ENCODE measurements at regions not wholly inside any gene's neighbourhood (a gene's known extent, or its start where the extent isn't known, plus 50 kb on each side); places are given as distances from the start of the nearest gene placed in this dataset.

GRCh38 chr5:17817990-17818389 lies 183.7 kb downstream of the TAF11L14 start:
- no peak overlapping the region for H3K4me2 ChIP-seq (ENCODE audit: low read depth, low read length)
- BruUV-seq (replicated peaks) = no TSS peak
- DNase-seq (ENCODE audit: low spot score) (no peak), ATAC-seq (no peak), FAIRE-seq (no peak)
- no peak overlapping the region for H3K27ac ChIP-seq (ENCODE audit: extremely low read length, insufficient read depth, low read length)
- H2AFZ ChIP-seq (ENCODE audit: low read length) = no peak overlapping the region
- no peaks in the 10 kb centered on the region for H3K27me3 ChIP-seq (ENCODE audit: control insufficient read depth in 1 of 2, insufficient read depth in 2 of 2, low read length in 2 of 2)
- H3K79me2 ChIP-seq (ENCODE audit: insufficient read depth, low read length) = no peaks in the 10 kb centered on the region
- no peaks in the 10 kb centered on the region for H3K36me3 ChIP-seq (replicated peaks in 1 of 2; ENCODE audit: control insufficient read depth in 1 of 2, insufficient read depth in 2 of 2, low read length in 2 of 2)
- peaks cover 83% of the 10 kb centered on the region for H3K9me3 ChIP-seq (ENCODE audit: low read length)
- H3K4me1 ChIP-seq (ENCODE audit: insufficient read depth, low read length) = no peaks in the 10 kb centered on the region
- POLR2A ChIA-PET = no interaction called here
- H3K9ac ChIP-seq (ENCODE audit: insufficient read depth, low read depth, low read length) = no peak overlapping the region
- no peak for TF ChIP-seq KDM6A (CRISPR knock-in tag; IDR thresholded peaks at IDR 0.05; ENCODE audit: low read depth)
- in situ Hi-C loops (cut with HindIII; ENCODE audit: extremely low pct_ligation_motif_present, low pct_unique_long_range_greater_than_20kb) (no loop called here), intact Hi-C loops (cut with micrococcal nuclease; ENCODE audit: unreplicated experiment) (no loop called here)
- H4K20me1 ChIP-seq (ENCODE audit: insufficient read depth, low read length) = no peaks in the 10 kb centered on the region
- CTCF ChIA-PET (ENCODE audit: low intra/inter-chr PET ratio, low total read pairs) = no interaction called here
- H3K4me3 ChIP-seq (replicated peaks in 1 of 3; ENCODE audit: insufficient read depth in 1 of 3, low read depth in 2 of 3, low read length in 3 of 3) = no peak overlapping the region

- Histone ChIP-seq H3K79me2 (ENCODE audit: insufficient read depth, low read length) (no peaks in the 10 kb centered on the region), H2AFZ (ENCODE audit: low read length) (no peak overlapping the region), H3K27ac (ENCODE audit: extremely low read length, insufficient read depth, low read length) (no peak overlapping the region), H3K4me1 (ENCODE audit: insufficient read depth, low read length) (no peaks in the 10 kb centered on the region), H4K20me1 (ENCODE audit: insufficient read depth, low read length) (no peaks in the 10 kb centered on the region), H3K9me3 (ENCODE audit: low read length) (peaks cover 84% of the 10 kb centered on the region), H3K9ac (ENCODE audit: insufficient read depth, low read depth, low read length) (no peak overlapping the region), H3K27me3 (ENCODE audit: control insufficient read depth in 1 of 2, insufficient read depth in 2 of 2, low read length in 2 of 2) (no peaks in the 10 kb centered on the region), H3K4me3 (replicated peaks in 1 of 3; ENCODE audit: insufficient read depth in 1 of 3, low read depth in 2 of 3, low read length in 3 of 3) (no peak overlapping the region), H3K4me2 (ENCODE audit: low read depth, low read length) (no peak overlapping the region), H3K36me3 (replicated peaks in 1 of 2; ENCODE audit: control insufficient read depth in 1 of 2, insufficient read depth in 2 of 2, low read length in 2 of 2) (no peaks in the 10 kb centered on the region)
- no peak for FAIRE-seq
- DNase-seq (ENCODE audit: low spot score) = no peak
- intact Hi-C loops (cut with micrococcal nuclease; ENCODE audit: unreplicated experiment) (no loop called here), in situ Hi-C loops (cut with HindIII; ENCODE audit: extremely low pct_ligation_motif_present, low pct_unique_long_range_greater_than_20kb) (no loop called here)
- TF ChIP-seq ZMAT5 (CRISPR knock-in tag; IDR thresholded peaks at IDR 0.05; ENCODE audit: borderline replicate concordance, low read depth) (no peak), MAFK (conservative IDR thresholded peaks at IDR 0.05 in 1 of 2, IDR thresholded peaks at IDR 0.05 in 1 of 2; ENCODE audit: low read length in 2 of 2) (peak in 1 of 2 experiments; percentile 48; a peak in 2 of 4 replicates)
- ChIA-PET CTCF (ENCODE audit: low intra/inter-chr PET ratio, low total read pairs) (no interaction called here), POLR2A (no interaction called here)
- BruUV-seq (replicated peaks) = no TSS peak
- 3% methylated on average over 5 of the region's 5 CpGs for WGBS (ENCODE audit: low lambda C conversion rate)
- no peak for ATAC-seq
Observed at GRCh38 chr5:17819783-17820182, 185.5 kb downstream of the TAF11L14 start.

Measured in HepG2 (cell line).